Ascending aorta (tissue), 2 donors: ENCODE measurements at regions not wholly inside any gene's neighbourhood (a gene's known extent, or its start where the extent isn't known, plus 50 kb on each side); places are given as distances from the start of the nearest gene placed in this dataset.

ENCODE experiments used
- DNase-seq, 2 donors: peaks; one replicate each; pipeline ENCODE4 v3.0.0-alpha.2; 2019; ENCODE audit warnings: low spot score in 2 of 2
- H3K27ac ChIP-seq, 2 donors: fragments of 200-600 bp; sonication (generic); one replicate each; pipeline ENCODE4 v1.5.1; 2016 to 2017; ENCODE audit warnings: mild to moderate bottlenecking in 1 of 2
- H3K27me3 ChIP-seq: fragments of 200-600 bp; sonication (generic); one replicate; pipeline ENCODE4 v1.5.1; 2017
- H3K36me3 ChIP-seq, 2 donors: fragments of 200-600 bp; sonication (generic); one replicate each; pipeline ENCODE4 v1.5.1; 2016
- H3K4me1 ChIP-seq, 2 donors: fragments of 200-600 bp; sonication (generic); one replicate each; pipeline ENCODE4 v1.5.1; 2016 to 2017; ENCODE audit warnings: mild to moderate bottlenecking in 1 of 2
- H3K4me3 ChIP-seq, 2 donors: fragments of 200-600 bp; sonication (generic); one replicate each; pipeline ENCODE4 v1.5.1; 2016 to 2017; ENCODE audit warnings: mild to moderate bottlenecking in 1 of 2
- H3K9me3 ChIP-seq, 2 donors: fragments of 200-600 bp; sonication (generic); one replicate each; pipeline ENCODE4 v1.5.1; 2016
- intact Hi-C: fragments of 100-400 bp; cut with DNase I; formaldehyde crosslinking; loops from one replicate; pipeline ENCODE4 v1.15.1; 2023
- TF ChIP-seq, protein P1 (sequence below), 3 experiments: fragments of 200-600 bp in 2 of 3; fragments of 450-650 bp in 1 of 3; sonication (generic) in 2 of 3; IDR thresholded peaks; one replicate each; pipeline ENCODE4 v1.5.1; 2016 to 2019; ENCODE audit warnings: antibody characterized with exemption in 3 of 3, mild to moderate bottlenecking in 1 of 3, moderate library complexity in 1 of 3

DNA sequence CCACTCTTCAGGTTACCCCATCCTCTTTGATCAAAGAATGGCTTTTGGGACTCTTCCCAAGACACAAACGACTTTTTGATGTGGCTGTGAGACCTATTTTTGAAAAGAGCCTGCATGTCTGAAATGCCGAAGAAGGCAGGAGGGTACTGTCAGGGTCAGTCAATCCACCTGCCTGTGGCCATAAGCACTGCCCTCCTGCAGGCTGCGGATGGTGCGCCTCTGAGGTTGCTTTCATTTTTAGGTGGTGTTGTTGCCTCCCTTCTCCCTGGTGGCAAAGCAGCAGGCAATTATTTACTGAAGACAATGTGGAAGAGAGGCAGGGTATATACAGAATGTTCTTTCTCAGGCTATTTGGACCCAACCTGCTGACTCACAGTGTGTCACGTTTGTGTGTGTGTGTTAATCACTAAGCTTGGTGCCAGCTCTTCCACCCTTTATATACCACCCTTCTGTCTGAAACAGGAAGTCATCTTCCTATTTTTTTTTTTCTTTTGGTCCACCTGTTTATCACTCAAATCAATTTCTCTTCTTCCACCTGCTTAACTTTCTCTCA is 1421.2 kb upstream of the CELF2 start:
- Histone ChIP-seq H3K36me3 (no peaks in the 10 kb centered on the region), H3K9me3 (no peaks in the 10 kb centered on the region), H3K27ac (no peak overlapping the region), H3K4me3 (no peak overlapping the region), H3K27me3 (no peaks in the 10 kb centered on the region), H3K4me1 (no peaks in the 10 kb centered on the region)
- TF ChIP-seq, protein P1, sequence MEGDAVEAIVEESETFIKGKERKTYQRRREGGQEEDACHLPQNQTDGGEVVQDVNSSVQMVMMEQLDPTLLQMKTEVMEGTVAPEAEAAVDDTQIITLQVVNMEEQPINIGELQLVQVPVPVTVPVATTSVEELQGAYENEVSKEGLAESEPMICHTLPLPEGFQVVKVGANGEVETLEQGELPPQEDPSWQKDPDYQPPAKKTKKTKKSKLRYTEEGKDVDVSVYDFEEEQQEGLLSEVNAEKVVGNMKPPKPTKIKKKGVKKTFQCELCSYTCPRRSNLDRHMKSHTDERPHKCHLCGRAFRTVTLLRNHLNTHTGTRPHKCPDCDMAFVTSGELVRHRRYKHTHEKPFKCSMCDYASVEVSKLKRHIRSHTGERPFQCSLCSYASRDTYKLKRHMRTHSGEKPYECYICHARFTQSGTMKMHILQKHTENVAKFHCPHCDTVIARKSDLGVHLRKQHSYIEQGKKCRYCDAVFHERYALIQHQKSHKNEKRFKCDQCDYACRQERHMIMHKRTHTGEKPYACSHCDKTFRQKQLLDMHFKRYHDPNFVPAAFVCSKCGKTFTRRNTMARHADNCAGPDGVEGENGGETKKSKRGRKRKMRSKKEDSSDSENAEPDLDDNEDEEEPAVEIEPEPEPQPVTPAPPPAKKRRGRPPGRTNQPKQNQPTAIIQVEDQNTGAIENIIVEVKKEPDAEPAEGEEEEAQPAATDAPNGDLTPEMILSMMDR (IDR thresholded peaks at IDR 0.05) = no peak
- no peak for DNase-seq
- intact Hi-C loops = no loop called here

DNA sequence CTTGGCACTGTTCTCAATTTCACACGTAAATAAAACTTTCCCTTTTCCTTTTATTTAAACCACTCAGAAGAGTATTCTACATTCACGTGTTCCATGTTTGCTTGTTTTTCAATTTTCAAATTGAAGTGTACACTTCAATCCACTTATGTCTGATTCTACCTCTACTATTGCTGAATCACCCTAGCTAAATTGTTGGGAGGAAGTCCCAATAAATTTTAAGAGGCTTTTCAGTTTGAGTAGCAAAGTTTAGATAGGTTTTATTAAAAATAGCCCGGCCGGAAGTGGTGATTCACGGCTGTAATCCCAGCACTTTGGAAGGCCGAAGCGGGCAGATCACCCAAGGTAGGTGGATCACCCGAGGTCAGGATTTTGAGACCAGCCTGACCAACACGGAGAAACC is 1414.7 kb upstream of the CELF2 start:
- TF ChIP-seq, protein P1 (IDR thresholded peaks at IDR 0.05) = no peak
- no peak for DNase-seq
- Histone ChIP-seq H3K4me1 (no peaks in the 10 kb centered on the region), H3K9me3 (no peaks in the 10 kb centered on the region), H3K27ac (no peak overlapping the region), H3K36me3 (no peaks in the 10 kb centered on the region), H3K27me3 (no peaks in the 10 kb centered on the region), H3K4me3 (no peak overlapping the region)
- intact Hi-C loops = loop anchor here (10.0 kb wide), 1 partner anchor 1672 kb away; no protein-coding TSS in a partner anchor

DNA sequence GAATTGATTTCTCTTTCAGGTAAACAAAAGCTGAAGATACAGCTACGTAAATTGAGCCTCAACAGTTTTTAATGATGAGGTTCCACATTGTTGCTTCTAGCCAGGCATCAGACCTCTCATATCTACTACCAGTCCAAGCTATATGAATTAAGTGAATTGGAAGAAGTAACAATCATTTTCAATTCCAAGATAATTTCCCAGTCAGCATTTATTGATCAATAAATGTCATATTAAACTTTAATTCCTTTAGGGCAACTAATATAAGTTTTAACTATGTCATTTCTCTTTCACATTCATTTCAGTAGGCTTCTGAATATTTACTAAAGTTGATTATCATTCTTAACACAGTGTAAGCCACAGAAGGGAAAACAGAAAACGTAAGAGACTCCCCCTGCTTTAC is 1413.7 kb upstream of the CELF2 start:
- Histone ChIP-seq H3K27ac (no peak overlapping the region), H3K4me3 (no peak overlapping the region), H3K9me3 (no peaks in the 10 kb centered on the region), H3K36me3 (no peaks in the 10 kb centered on the region), H3K4me1 (no peaks in the 10 kb centered on the region), H3K27me3 (no peaks in the 10 kb centered on the region)
- DNase-seq = no peak
- TF ChIP-seq, protein P1 (IDR thresholded peaks at IDR 0.05) = no peak
- intact Hi-C loops = loop anchor here (10.0 kb wide), 1 partner anchor 1671 kb away; no protein-coding TSS in a partner anchor

DNA sequence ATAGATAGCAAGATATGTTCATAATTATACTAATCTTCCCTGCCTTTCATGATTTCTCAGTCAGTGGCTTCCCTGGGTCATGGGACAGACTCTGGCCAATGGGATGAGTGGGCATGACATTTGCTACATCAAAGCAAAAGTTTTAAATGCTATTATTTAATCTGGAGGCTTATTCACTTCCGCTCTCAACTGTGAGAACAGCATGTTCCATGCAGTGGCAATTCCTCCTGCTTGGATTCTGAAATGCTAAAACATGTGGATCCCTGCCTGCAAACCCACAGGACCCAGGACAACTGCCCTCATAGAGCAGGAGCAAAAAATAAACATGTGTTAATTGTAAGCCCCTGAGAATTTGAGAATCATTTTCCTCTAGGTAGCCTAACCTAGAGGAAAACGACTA is 1412.4 kb upstream of the CELF2 start:
- no peak for DNase-seq
- Histone ChIP-seq H3K36me3 (no peaks in the 10 kb centered on the region), H3K27ac (no peak overlapping the region), H3K4me1 (no peaks in the 10 kb centered on the region), H3K4me3 (no peak overlapping the region), H3K9me3 (no peaks in the 10 kb centered on the region), H3K27me3 (no peaks in the 10 kb centered on the region)
- TF ChIP-seq, protein P1 (IDR thresholded peaks at IDR 0.05) = no peak
- intact Hi-C loops = loop anchor here (10.0 kb wide), 1 partner anchor 1670 kb away; no protein-coding TSS in a partner anchor

DNA sequence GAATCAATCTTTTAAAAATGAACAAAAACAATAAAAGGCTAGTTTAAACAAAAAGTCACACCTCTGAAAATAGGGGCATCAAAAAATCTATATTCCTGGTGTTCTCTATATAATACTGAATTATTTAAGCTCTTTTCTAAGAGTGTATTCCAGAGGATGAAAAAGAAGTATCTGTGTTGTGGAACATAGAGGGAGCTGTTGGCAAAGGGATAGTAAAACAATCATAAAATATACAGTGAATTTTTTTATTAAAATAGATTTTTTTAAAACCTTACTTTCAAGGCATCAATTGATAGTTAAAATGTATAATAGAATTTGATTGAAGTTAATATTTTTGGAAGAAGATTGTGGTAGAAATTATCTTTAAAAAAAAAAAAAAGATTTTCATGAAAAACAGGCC is 1409.1 kb upstream of the CELF2 start:
- intact Hi-C loops = loop anchor here (10.0 kb wide), 1 partner anchor 1666 kb away; no protein-coding TSS in a partner anchor
- no peaks in the 10 kb centered on the region for H3K4me1 ChIP-seq
- no peak for DNase-seq
- H3K4me3 ChIP-seq = no peak overlapping the region
- no peaks in the 10 kb centered on the region for H3K27me3 ChIP-seq
- H3K36me3 ChIP-seq = no peaks in the 10 kb centered on the region
- no peak overlapping the region for H3K27ac ChIP-seq
- no peaks in the 10 kb centered on the region for H3K9me3 ChIP-seq
- TF ChIP-seq, protein P1 (IDR thresholded peaks at IDR 0.05) = peak in 1 of 3 experiments; percentile 12
